RWPE1 (cell line): ENCODE measurements at regions not wholly inside any gene's neighbourhood (a gene's known extent, or its start where the extent isn't known, plus 50 kb on each side); places are given as distances from the start of the nearest gene placed in this dataset.

Experiments
- CTCF ChIA-PET: fragments of 350-600 bp; sonication (Branson Sonifier 250); formaldehyde crosslinking; extraction: SDS; loops from one replicate; lab custom pipeline; 2021; lab: Yijun Ruan, JAX
- POLR2A ChIA-PET: fragments of 400-600 bp; formaldehyde crosslinking; extraction: SDS; loops from one replicate; lab custom pipeline; 2020; ENCODE audit warnings: antibody characterized with exemption; ENCODE audit not compliant: low non-redundant PET; lab: Yijun Ruan, JAX
- DNase-seq: peaks from one replicate; pipeline ENCODE4 v3.0.0; 2012; ENCODE audit warnings: low spot score
- H3K27ac ChIP-seq: fragments of 450-650 bp; 2 replicates; pipeline ENCODE4 v1.5.1; 2017
- TF ChIP-seq, protein P1 (sequence below): fragments of 450-650 bp; conservative IDR thresholded peaks from 2 replicates; pipeline ENCODE4 v1.5.1; 2017; ENCODE audit warnings: low read depth, mild to moderate bottlenecking

DNA sequence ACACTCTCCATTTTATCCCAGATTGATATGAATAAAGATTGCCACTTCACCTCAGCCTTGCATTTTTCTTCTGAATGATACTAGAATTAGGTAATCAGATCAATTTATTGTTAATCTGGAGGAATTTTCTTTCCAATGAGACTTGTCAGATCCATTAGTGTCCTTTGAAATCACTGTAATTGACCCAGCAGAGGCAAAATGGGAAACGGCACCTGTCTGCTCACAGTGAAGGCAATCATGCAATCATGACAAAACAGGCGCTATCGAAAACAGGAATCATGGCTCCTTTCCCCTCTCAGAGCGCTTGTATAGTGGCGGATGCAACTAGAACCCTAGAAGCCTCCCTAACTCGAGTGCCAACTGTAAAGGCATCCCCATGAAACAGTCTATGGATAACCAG is 417.6 kb downstream of the GALC start:
- CTCF ChIA-PET: no interaction called here
- POLR2A ChIA-PET: no interaction called here
- no peak overlapping the region for H3K27ac ChIP-seq
- DNase-seq: no peak
- TF ChIP-seq, protein P1, sequence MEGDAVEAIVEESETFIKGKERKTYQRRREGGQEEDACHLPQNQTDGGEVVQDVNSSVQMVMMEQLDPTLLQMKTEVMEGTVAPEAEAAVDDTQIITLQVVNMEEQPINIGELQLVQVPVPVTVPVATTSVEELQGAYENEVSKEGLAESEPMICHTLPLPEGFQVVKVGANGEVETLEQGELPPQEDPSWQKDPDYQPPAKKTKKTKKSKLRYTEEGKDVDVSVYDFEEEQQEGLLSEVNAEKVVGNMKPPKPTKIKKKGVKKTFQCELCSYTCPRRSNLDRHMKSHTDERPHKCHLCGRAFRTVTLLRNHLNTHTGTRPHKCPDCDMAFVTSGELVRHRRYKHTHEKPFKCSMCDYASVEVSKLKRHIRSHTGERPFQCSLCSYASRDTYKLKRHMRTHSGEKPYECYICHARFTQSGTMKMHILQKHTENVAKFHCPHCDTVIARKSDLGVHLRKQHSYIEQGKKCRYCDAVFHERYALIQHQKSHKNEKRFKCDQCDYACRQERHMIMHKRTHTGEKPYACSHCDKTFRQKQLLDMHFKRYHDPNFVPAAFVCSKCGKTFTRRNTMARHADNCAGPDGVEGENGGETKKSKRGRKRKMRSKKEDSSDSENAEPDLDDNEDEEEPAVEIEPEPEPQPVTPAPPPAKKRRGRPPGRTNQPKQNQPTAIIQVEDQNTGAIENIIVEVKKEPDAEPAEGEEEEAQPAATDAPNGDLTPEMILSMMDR: no peak

- no peak overlapping the region for H3K27ac ChIP-seq
- POLR2A ChIA-PET: no interaction called here
- TF ChIP-seq, protein P1: no peak
- no peak for DNase-seq
- CTCF ChIA-PET: no interaction called here
Observed at GRCh38 chr14:87573591-87573990, 419.4 kb downstream of the GALC start.

GRCh38 chr14:87567618-87568295 is 425.2 kb downstream of the GALC start:
- TF ChIP-seq, protein P1: no peak
- DNase-seq: no peak
- H3K27ac ChIP-seq: no peak overlapping the region
- ChIA-PET CTCF (interaction anchor here (0.6 kb wide), 1 partner anchor 780 kb away, joined by 4 read pairs; no protein-coding TSS in a partner anchor), POLR2A (no interaction called here)

DNA sequence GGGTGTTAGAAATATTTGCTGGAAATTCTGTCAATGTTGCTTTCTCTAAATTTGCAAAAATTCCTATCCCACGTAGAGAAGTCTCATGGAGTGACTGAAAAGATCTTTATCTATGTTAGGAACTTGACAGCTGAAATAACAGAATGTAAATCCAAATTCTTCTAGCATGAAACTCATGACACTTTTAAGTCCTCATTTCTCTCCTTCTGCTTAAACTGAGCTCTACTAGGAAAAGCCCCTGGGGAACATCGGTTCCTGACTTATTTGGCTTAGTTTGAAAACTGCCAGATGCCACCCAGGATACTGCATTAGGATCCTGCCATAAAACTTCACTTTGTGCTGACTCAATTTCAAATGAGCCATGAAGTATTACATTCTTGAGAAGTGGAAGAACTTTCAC is 426.0 kb downstream of the GALC start:
- ChIA-PET CTCF (interaction anchor here (0.7 kb wide), 1 partner anchor 16 kb away, joined by 3 read pairs; no protein-coding TSS in a partner anchor), POLR2A (no interaction called here)
- H3K27ac ChIP-seq: no peak overlapping the region
- DNase-seq: no peak
- TF ChIP-seq, protein P1: no peak

DNA sequence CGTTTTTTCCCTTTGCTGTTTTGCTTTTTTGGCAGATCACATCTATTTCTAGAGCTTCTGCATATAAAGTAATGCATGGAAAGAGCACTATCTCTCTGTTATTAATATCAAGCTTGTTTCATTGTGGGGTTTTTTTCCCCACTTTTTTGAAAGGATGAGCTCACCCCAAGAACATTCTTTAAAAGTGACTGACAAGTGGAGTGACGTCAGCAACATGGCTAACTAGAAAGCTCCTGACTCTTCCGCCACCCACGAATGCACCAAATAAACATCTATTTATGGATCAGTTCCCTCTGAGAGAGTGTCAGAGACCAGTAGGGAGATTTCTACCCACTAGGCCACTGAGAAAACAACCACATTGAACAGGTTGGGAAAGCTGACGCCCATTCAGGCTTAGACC is 445.4 kb downstream of the GALC start:
- no peak for DNase-seq
- ChIA-PET POLR2A (no interaction called here), CTCF (no interaction called here)
- TF ChIP-seq, protein P1: no peak
- no peak overlapping the region for H3K27ac ChIP-seq

DNA sequence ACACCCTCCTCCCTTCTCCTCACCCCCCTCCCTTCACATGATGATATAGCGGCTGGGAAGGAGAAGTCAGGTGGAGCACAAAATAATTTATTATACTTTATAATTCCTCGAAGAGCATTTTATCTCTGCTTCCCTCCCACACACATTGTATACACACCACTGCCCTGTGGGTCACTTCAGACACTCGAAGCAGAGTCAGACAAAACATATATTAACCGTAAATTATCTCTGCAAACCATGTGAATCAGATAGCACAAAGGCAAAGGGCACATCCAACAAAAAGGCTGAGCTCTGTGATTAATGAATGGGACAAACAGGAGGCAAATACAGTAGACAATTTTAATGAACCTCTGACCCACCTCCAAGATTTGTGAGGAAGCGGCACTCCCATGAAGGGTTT is 450.7 kb downstream of the GALC start:
- POLR2A ChIA-PET: no interaction called here
- no peak overlapping the region for H3K27ac ChIP-seq
- TF ChIP-seq, protein P1: no peak
- no peak for DNase-seq
- CTCF ChIA-PET: no interaction called here
